ENCODE measurements at regions not wholly inside any gene's neighbourhood (a gene's known extent, or its start where the extent isn't known, plus 50 kb on each side); places are given as distances from the start of the nearest gene placed in this dataset.
"Not testable (repeated sequence)": the region's sequence is repeated elsewhere in the genome, so short reads cannot be mapped to it uniquely, and the experiment has no call there.

- no peak for DNase-seq
Measured at GRCh38 chr21:35275776-35276175, 226.7 kb upstream of the RUNX1 start.

GRCh38 chr21:35274923-35275322, 225.8 kb upstream of the RUNX1 start:
- DNase-seq, result no peak

- no peak for DNase-seq
Measured at GRCh38 chr21:35274090-35274489, 225.0 kb upstream of the RUNX1 start.

- no peak for DNase-seq
Measured at GRCh38 chr21:35273333-35273732, 224.2 kb upstream of the RUNX1 start.

- DNase-seq, result not testable (repeated sequence)
Measured at GRCh38 chr21:35271344-35272118, 222.4 kb upstream of the RUNX1 start.

- no peak for DNase-seq
Measured at GRCh38 chr21:35268817-35269216, 219.7 kb upstream of the RUNX1 start.

- DNase-seq, result no peak
Measured at GRCh38 chr21:35268261-35268660, 219.2 kb upstream of the RUNX1 start.

- no peak for DNase-seq
Measured at GRCh38 chr21:35266546-35266945, 217.4 kb upstream of the RUNX1 start.

GRCh38 chr21:35265170-35265877, 216.2 kb upstream of the RUNX1 start:
- no peak for DNase-seq

GRCh38 chr21:35259457-35259856, 210.4 kb upstream of the RUNX1 start:
- DNase-seq, result no peak

GRCh38 chr21:35258521-35258920, 209.4 kb upstream of the RUNX1 start:
- DNase-seq, result no peak

GRCh38 chr21:35257413-35257812, 208.3 kb upstream of the RUNX1 start:
- peak in 9 of 56 donors; percentile 2 to 28 (median 5) for DNase-seq

- peak in 33 of 56 donors; percentile 2 to 58 (median 15) for DNase-seq
Measured at GRCh38 chr21:35256468-35256988, 207.4 kb upstream of the RUNX1 start.

GRCh38 chr21:35254765-35255138, 205.7 kb upstream of the RUNX1 start:
- DNase-seq, result no peak

- no peak for DNase-seq
Measured at GRCh38 chr21:35254006-35254764, 205.1 kb upstream of the RUNX1 start.

GRCh38 chr21:35252831-35253230, 203.7 kb upstream of the RUNX1 start:
- no peak for DNase-seq

GRCh38 chr21:35249636-35250035, 200.5 kb upstream of the RUNX1 start:
- DNase-seq, result no peak

- no peak for DNase-seq
Measured at GRCh38 chr21:35245879-35246278, 196.8 kb upstream of the RUNX1 start.

GRCh38 chr21:35244514-35244913, 195.4 kb upstream of the RUNX1 start:
- DNase-seq, result peak in 1 of 56 donors; percentile 3

GRCh38 chr21:35243171-35243570, 194.1 kb upstream of the RUNX1 start:
- no peak for DNase-seq

GRCh38 chr21:35239811-35240219, 190.7 kb upstream of the RUNX1 start:
- no peak for DNase-seq

- DNase-seq, result no peak
Measured at GRCh38 chr21:35238119-35238518, 189.0 kb upstream of the RUNX1 start.
